NCI-H345 (cell line): ENCODE measurements at regions not wholly inside any gene's neighbourhood (a gene's known extent, or its start where the extent isn't known, plus 50 kb on each side); places are given as distances from the start of the nearest gene placed in this dataset.
"Not testable (repeated sequence)": the region's sequence is repeated elsewhere in the genome, so short reads cannot be mapped to it uniquely, and the experiment has no call there.

ENCODE experiments used
- DNase-seq: peaks from one replicate; lab custom pipeline; 2025; lab: John Stamatoyannopoulos, UW

DNA sequence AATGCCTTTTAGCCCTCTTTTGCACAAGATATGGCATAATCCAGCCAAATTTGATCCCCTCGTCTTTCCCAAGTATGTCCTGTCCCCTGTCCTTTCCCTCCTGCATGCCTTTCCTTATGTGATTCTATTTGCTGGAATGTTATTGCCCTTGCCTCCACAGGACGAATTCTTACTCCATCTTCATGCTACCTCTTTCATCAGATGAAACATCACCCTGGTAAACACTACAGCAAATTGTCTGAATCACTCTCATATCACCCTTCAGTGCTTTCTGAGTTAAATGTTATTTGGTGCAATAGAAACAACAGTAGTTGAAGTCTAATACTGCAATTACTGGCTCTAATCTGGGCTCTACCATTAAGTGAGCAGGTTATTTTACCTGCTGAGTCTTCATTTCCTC, 52.2 kb upstream of the FAT1 start:
- no peak for DNase-seq

GRCh38 chr4:186778134-186778533, 54.5 kb upstream of the FAT1 start:
- no peak for DNase-seq

GRCh38 chr4:186780291-186781031, 56.8 kb upstream of the FAT1 start:
- no peak for DNase-seq

GRCh38 chr4:186781032-186781917, 57.6 kb upstream of the FAT1 start:
- no peak for DNase-seq

DNA sequence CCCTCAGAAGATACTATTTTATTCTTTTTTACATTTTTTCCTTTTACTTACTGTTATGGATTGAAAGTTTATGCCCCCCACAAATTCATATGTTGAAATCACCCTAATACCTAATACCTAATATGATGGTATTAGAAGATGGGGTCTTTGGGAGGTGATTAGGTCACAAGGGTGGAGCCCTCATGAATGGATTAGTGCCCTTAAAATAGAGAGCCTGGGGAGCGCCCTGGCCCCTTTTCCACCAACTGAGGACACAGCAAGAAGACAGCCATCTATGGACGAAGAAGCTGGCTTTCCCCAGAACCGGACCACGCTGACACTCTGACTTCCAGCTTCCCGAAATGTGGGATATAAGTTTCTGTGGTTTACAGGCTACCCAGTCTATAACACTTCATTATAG, 58.6 kb upstream of the FAT1 start:
- no peak for DNase-seq

- DNase-seq, result no peak
These were observed 63.9 kb upstream of the FAT1 start for GRCh38 chr4:186787536-186787935.

- no peak for DNase-seq
These were observed 66.0 kb upstream of the FAT1 start for GRCh38 chr4:186789651-186790050.

DNA sequence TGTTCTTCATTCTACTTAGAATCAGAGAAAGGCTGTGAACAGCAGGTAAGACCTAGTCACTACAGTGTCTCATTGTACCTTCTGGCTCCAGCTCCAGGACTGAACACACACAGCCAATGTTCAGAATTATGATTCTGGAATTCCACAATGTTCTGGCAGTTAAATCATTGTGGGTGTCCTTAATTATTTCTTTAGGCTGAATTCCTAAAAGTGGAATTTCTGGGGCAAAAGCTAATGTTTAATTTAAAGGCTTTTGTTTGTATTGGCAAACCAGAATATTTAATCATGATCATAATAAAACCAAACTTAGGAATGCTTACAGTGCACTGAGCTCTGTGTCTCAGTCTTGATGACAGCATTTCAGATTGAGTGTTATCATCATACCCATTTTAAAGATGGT, 67.0 kb upstream of the FAT1 start:
- DNase-seq, result no peak

- DNase-seq, result no peak
These were observed 69.2 kb upstream of the FAT1 start for GRCh38 chr4:186792728-186793366.

- DNase-seq, result no peak
These were observed 75.4 kb upstream of the FAT1 start for GRCh38 chr4:186798951-186799659.

DNA sequence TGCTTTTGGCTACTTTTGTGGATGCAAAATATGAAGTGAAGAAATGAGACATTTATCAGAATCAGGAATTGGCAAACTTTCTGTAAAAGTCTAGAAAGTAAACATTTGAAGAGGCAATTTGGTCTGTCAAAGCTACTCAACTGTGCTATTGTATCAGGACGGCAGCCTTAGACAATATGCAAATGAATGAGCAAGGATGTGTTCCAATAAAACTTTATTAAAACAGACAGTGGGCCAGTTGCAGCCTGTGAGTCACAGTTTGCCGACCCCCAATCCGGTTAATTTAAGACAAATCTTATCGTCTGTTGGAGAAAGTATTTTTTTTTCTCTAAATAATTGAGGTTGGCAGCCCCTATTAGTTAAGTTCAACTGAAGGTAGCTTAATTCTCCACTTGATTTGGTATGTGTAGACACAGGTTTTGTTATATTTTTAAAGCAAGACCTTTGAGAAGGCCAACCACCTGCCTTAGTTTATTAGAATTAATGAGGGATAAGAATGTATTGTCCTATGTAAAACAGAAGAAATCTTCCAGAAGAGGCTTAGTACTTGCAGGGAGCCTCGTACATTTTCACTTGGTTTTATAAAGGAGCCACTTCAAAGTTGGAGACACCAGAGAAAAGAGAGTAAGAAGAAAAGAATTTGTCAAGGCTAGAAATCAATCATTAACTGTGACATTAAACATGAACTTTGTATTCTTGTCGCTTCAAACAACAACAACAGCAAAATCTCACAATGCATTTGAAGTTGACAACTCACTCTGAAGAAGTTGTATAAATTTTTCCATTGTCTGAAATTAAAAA, 81.6 kb upstream of the FAT1 start:
- DNase-seq, result no peak

- not testable (repeated sequence) for DNase-seq
These were observed 82.3 kb upstream of the FAT1 start for GRCh38 chr4:186805917-186806316.

GRCh38 chr4:186806679-186807421, 83.2 kb upstream of the FAT1 start:
- DNase-seq, result no peak

DNA sequence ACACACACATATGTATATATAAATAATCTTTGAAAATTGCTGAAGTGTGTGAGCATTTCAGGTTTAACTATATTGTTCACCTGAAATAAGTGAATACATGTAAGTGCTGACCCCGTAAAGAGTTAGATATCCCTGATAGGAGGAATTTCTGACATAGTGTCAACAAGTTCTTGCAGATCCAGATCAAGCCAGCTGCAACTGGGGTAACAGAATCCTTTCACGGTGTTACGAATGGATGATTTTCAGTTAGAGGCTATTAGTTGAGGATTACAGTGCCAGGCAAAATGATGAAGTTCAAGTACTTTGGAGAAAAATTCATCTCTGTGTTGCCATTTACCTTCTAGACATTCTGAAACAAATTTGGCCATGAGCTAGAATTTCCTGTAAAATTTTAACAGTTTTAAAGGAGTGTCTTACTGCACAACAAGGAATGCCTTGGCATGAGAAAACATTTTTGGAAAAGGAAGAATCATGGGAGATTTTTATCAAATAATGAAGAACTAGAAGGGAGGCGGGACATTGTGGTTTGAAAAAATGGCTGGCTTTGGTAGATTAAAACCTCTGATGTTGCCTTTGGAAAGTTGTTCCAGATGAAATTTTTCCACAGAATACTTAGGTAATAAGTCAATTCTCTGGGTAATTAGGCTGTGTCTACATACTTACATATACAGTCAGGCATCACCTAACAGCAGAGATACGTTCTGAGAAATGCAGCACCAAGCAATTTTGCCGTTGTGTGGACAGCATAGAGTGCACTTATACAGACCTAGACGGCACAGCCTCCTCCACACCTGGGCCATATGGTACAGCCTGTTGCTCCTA, 84.4 kb upstream of the FAT1 start:
- peak; percentile 28 for DNase-seq

GRCh38 chr4:186808630-186809018, 85.0 kb upstream of the FAT1 start:
- DNase-seq, result no peak

DNA sequence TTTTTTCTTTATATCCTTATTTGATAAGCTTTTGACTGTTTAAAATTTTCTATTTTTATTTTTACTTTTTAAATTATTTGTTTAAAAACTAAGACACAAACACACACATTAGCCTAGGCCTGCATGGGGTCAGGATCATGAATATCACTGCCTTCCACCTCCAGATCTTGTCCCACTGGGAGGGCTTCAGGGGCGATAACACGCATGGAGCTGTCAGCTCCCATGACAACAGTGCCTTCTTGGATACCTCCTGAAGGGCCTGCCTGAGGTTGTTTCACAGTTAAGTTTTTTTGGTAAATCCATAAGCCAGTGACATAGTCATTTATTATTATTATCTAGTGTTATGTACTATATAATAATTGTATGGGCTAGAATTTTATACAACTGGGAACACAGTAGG, 85.4 kb upstream of the FAT1 start:
- DNase-seq, result no peak

DNA sequence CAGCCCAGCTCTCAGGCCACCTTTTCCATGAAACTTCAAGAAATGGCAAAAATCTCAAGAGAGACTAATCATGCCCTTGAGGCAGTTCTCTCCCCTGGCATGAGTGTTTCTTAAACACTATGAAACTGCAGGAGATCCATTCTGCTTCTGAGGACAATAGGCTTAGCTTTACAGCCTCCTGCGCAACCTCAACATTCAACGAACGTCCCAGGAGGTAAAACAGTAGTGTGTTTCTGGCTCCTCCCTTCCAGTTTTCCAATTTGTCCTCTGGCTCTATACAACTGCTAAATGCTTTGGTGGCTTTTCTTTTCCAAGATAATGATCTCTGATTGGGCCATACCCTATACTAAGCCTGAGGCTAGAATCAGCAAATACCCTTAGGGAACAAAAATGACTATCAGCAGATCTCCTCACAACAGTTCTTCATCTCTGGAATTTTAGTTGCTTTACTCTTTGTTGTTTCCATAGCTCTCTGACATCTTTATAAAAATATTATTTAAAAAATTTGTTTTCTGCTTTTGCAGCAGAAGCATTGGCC, 87.0 kb upstream of the FAT1 start:
- peak; percentile 18 for DNase-seq

GRCh38 chr4:186812592-186812991, 88.9 kb upstream of the FAT1 start:
- no peak for DNase-seq

DNA sequence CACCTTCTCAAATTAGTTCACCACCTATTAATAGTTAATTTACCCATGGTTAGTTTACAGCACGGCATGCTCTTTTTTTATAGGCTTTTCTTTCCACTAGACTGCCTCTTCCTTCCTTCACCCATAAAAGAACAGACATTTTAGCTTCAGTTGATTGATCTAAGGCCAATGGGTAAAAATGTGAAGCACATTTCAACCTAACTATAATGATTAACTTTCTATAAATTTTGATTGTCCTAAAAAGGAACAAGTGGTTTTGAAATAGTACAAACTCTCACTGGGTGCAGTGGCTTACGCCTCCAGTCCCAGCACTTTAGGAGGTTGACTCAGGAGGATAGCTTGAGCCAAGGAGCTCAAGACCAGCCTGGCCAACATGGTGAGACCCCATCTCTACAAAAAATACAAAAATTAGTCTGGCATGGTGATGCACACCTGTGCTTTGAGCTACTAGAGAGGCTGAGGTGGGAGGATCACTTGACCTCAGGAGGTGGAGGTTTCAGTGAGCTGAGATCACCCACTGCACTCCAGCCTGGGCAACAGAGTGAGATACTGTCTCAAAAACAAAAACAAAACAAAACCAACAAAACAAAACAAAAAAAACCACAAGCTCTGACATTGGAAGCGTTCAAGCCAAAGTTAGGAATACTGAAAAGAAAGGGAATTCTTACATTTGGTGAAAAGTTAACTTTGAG, 89.9 kb upstream of the FAT1 start:
- DNase-seq, result no peak
